SK-N-MC (cell line): ENCODE measurements at regions not wholly inside any gene's neighbourhood (a gene's known extent, or its start where the extent isn't known, plus 50 kb on each side); places are given as distances from the start of the nearest gene placed in this dataset.

Experiments
- DNase-seq: peaks from one replicate; pipeline ENCODE4 v3.0.0-alpha.2; 2011; ENCODE audit warnings: low read depth, low spot score
- H3K27ac ChIP-seq: fragments of 200-600 bp; sonication (generic); 2 replicates; pipeline ENCODE4 v1.5.1; 2016; ENCODE audit warnings: mixed run types
- H3K36me3 ChIP-seq: fragments of 200-600 bp; sonication (generic); 2 replicates; pipeline ENCODE4 v1.6.1; 2017; ENCODE audit warnings: antibody characterized with exemption, low read length, mixed read lengths; ENCODE audit not compliant: insufficient read depth
- H3K4me3 ChIP-seq: fragments of 200-600 bp; sonication (generic); 2 replicates; pipeline ENCODE4 v1.5.1; 2016
- H3K9ac ChIP-seq: fragments of 200-600 bp; sonication (generic); 2 replicates; pipeline ENCODE4 v1.8.0; 2017; ENCODE audit warnings: mixed run types, mixed read lengths; ENCODE audit not compliant: insufficient read length
- H3K9me3 ChIP-seq: fragments of 200-600 bp; sonication (generic); 2 replicates; pipeline ENCODE4 v1.6.1; 2017; ENCODE audit warnings: low read depth, mild to moderate bottlenecking, antibody characterized with exemption, low read length, moderate library complexity, mixed read lengths
- EZH2 ChIP-seq: fragments of 200-600 bp; sonication (generic); IDR thresholded peaks from one replicate; pipeline ENCODE4 v1.6.1; 2017; ENCODE audit warnings: antibody characterized with exemption
- FOXP2 ChIP-seq: optimal IDR thresholded peaks from 2 replicates; pipeline ENCODE3; 2011; ENCODE audit warnings: mild to moderate bottlenecking, moderate library complexity; ENCODE audit not compliant: insufficient read depth; ENCODE audit errors: extremely low read length, control extremely low read depth
- POLR2AphosphoS5 ChIP-seq: IDR thresholded peaks from 2 replicates; pipeline ENCODE4 v1.6.1; 2012; ENCODE audit warnings: mild to moderate bottlenecking, low read depth, low read length, borderline replicate concordance

- no peak for DNase-seq
- Histone ChIP-seq H3K36me3 (no peaks in the 10 kb centered on the region), H3K9me3 (no peaks in the 10 kb centered on the region), H3K4me3 (no peak overlapping the region), H3K27ac (no peak overlapping the region), H3K9ac (no peak overlapping the region)
- TF ChIP-seq FOXP2 (no peak), EZH2 (no peak), POLR2AphosphoS5 (no peak)
Measured at GRCh38 chr20:22369100-22369499, 215.3 kb downstream of the FOXA2 start.

DNA sequence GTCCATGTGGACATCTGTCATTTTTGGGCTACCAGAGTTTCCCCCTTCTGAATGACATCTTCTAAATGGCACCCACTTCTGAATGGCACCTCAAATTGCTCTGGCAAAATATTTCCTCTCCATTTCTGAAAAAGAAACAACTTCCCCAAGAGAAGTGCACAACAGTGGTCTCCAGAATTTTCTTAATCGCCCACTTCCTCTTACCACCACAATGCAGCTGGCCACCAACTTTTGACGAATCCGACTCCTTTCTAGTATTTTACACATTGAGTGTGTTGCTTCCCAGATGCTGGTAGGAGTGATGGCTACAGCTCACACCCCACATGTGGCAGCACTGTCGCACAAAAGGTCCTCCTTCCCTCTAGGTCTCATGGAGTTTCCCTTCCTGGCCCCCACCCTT lies 216.1 kb downstream of the FOXA2 start:
- Histone ChIP-seq H3K9me3 (no peaks in the 10 kb centered on the region), H3K4me3 (no peak overlapping the region), H3K36me3 (no peaks in the 10 kb centered on the region), H3K27ac (no peak overlapping the region), H3K9ac (no peak overlapping the region)
- TF ChIP-seq EZH2 (no peak), FOXP2 (no peak), POLR2AphosphoS5 (no peak)
- no peak for DNase-seq

- no peak for TF ChIP-seq POLR2AphosphoS5
- no peak for TF ChIP-seq FOXP2
- no peak for TF ChIP-seq EZH2
- no peak for DNase-seq
- Histone ChIP-seq H3K4me3 (no peak overlapping the region), H3K27ac (no peak overlapping the region), H3K9me3 (no peaks in the 10 kb centered on the region), H3K36me3 (no peaks in the 10 kb centered on the region), H3K9ac (no peak overlapping the region)
Measured at GRCh38 chr20:22366631-22367030, 217.7 kb downstream of the FOXA2 start.

DNA sequence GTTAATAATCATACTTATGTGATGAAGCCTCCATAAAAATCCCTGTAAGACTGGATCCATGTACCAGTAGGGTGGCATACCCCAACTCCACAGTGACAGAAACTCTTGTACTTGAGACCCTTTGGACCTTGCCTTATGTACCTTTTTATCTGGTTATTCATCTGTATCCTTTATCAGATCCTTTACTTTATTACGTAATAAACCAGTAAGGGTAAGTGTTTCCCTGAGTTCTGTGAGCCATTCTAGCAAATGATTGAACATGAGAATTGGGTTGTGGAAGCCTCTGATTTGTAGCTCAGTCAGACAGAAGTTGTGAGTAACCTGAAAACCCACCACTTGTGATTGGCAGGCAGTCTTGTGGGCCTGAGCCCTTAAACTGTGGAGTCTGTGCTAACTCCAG lies 229.7 kb downstream of the FOXA2 start:
- no peak overlapping the region for H3K9ac ChIP-seq
- no peak overlapping the region for H3K4me3 ChIP-seq
- H3K36me3 ChIP-seq: no peaks in the 10 kb centered on the region
- no peak overlapping the region for H3K27ac ChIP-seq
- no peaks in the 10 kb centered on the region for H3K9me3 ChIP-seq
- DNase-seq: no peak
- TF ChIP-seq EZH2: no peak
- TF ChIP-seq FOXP2: no peak
- no peak for TF ChIP-seq POLR2AphosphoS5

GRCh38 chr20:22353586-22353985 lies 230.8 kb downstream of the FOXA2 start:
- no peaks in the 10 kb centered on the region for H3K36me3 ChIP-seq
- H3K9me3 ChIP-seq: no peaks in the 10 kb centered on the region
- DNase-seq: no peak
- H3K4me3 ChIP-seq: no peak overlapping the region
- no peak overlapping the region for H3K9ac ChIP-seq
- H3K27ac ChIP-seq: no peak overlapping the region
- no peak for TF ChIP-seq POLR2AphosphoS5
- TF ChIP-seq EZH2: no peak
- TF ChIP-seq FOXP2: no peak

- Histone ChIP-seq H3K27ac (no peak overlapping the region), H3K9ac (no peak overlapping the region), H3K4me3 (no peak overlapping the region), H3K36me3 (no peaks in the 10 kb centered on the region), H3K9me3 (no peaks in the 10 kb centered on the region)
- DNase-seq: no peak
- TF ChIP-seq FOXP2 (no peak), EZH2 (no peak), POLR2AphosphoS5 (no peak)
Measured at GRCh38 chr20:22352019-22352418, 232.4 kb downstream of the FOXA2 start.

GRCh38 chr20:22350624-22351023 lies 233.7 kb downstream of the FOXA2 start:
- Histone ChIP-seq H3K9me3 (no peaks in the 10 kb centered on the region), H3K36me3 (no peaks in the 10 kb centered on the region), H3K27ac (no peak overlapping the region), H3K9ac (no peak overlapping the region), H3K4me3 (no peak overlapping the region)
- no peak for TF ChIP-seq POLR2AphosphoS5
- no peak for TF ChIP-seq EZH2
- DNase-seq: no peak

DNA sequence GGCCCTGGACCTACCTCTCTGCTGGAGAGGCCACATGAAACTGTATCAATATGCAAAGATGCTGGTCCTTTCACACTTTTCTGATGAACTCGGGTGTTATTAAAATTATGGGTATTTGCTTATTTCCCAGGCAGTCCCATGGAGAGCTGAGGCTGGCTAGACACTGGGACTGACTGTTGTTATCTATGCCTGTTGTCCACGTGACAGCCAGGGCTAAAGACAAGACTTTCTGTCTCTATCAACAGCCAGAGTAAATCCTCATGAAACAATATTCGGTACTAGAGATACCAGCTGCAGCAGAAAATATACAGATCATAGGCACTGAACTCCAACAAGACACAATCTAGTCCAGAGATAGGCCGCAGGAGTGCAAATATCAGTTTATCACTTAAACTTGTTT lies 236.4 kb downstream of the FOXA2 start:
- TF ChIP-seq FOXP2: no peak
- no peak for TF ChIP-seq EZH2
- TF ChIP-seq POLR2AphosphoS5: no peak
- no peaks in the 10 kb centered on the region for H3K36me3 ChIP-seq
- no peak overlapping the region for H3K9ac ChIP-seq
- H3K27ac ChIP-seq: no peak overlapping the region
- no peaks in the 10 kb centered on the region for H3K9me3 ChIP-seq
- H3K4me3 ChIP-seq: no peak overlapping the region
- no peak for DNase-seq

GRCh38 chr20:22346716-22347115 lies 237.7 kb downstream of the FOXA2 start:
- no peak for DNase-seq
- no peak overlapping the region for H3K9ac ChIP-seq
- H3K9me3 ChIP-seq: no peaks in the 10 kb centered on the region
- TF ChIP-seq EZH2 (no peak), FOXP2 (no peak), POLR2AphosphoS5 (no peak)
- no peaks in the 10 kb centered on the region for H3K36me3 ChIP-seq
- H3K27ac ChIP-seq: no peak overlapping the region
- no peak overlapping the region for H3K4me3 ChIP-seq
